22Rv1 (cell line): ENCODE measurements at regions not wholly inside any gene's neighbourhood (a gene's known extent, or its start where the extent isn't known, plus 50 kb on each side); places are given as distances from the start of the nearest gene placed in this dataset.

Source experiments
- CTCF ChIP-seq: fragments of 450-650 bp; IDR thresholded peaks from 2 replicates; pipeline ENCODE4 v1.5.1; 2017; ENCODE audit warnings: mild to moderate bottlenecking
- ZFX ChIP-seq: fragments of 450-650 bp; IDR thresholded peaks from 2 replicates; pipeline ENCODE4 v1.6.1; 2017; ENCODE audit warnings: antibody characterized with exemption, borderline replicate concordance

GRCh38 chr7:124349443-124349842 is 316.6 kb upstream of the TMEM229A start:
- no peak for TF ChIP-seq CTCF
- no peak for TF ChIP-seq ZFX
